ENCODE measurements at regions not wholly inside any gene's neighbourhood (a gene's known extent, or its start where the extent isn't known, plus 50 kb on each side); places are given as distances from the start of the nearest gene placed in this dataset.

DNA sequence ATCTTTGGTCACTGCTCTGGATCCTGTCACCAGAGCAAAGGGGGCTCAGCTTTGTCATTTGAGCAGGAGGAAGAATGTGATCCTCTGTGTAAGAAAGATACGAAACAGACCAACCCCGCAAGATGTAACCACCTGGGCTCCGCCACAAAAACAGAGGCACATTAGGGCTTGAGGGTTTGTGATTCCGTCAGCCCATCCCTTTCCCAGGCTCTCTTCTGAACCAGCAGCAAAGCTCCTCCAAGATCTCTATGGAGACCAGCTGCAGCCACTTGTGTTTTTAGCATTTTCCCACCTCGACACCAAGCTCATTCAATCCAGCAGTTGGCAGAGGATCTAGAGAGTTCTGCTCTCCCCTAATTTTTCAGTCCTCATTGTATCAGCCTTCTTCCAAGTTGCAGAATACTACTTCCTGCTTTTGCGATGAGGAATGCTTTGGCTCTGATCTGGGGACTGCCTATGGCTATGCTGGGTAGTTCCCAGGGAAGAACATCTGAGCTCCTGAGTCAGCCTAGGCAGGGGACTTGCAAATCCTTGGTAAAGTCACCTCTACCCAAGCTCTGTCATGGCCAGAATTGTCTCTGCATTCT, 139.6 kb upstream of the RAB12 start:
- TF ChIP-seq, protein P1, sequence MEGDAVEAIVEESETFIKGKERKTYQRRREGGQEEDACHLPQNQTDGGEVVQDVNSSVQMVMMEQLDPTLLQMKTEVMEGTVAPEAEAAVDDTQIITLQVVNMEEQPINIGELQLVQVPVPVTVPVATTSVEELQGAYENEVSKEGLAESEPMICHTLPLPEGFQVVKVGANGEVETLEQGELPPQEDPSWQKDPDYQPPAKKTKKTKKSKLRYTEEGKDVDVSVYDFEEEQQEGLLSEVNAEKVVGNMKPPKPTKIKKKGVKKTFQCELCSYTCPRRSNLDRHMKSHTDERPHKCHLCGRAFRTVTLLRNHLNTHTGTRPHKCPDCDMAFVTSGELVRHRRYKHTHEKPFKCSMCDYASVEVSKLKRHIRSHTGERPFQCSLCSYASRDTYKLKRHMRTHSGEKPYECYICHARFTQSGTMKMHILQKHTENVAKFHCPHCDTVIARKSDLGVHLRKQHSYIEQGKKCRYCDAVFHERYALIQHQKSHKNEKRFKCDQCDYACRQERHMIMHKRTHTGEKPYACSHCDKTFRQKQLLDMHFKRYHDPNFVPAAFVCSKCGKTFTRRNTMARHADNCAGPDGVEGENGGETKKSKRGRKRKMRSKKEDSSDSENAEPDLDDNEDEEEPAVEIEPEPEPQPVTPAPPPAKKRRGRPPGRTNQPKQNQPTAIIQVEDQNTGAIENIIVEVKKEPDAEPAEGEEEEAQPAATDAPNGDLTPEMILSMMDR (conservative IDR thresholded peaks at IDR 0.05), result no peak

DNA sequence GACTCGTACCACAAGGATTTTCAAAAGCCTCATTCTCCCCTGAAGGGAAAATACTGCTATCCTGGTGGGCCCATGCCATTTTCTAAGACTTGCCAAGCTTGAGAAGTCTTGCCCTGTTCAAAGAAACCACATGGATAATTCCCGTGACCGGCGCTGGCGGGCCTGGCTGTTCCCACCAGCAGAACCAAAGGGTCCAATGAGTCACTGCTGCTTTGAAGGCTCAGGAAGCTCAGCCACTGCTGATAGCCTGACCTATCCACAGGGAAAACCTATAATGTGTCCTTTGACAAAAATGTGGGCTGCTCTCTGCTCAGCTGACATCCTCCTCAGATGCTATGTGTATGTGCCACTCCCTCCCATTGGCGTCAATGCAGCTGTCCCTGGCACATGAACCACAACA, 137.9 kb upstream of the RAB12 start:
- H3K27ac ChIP-seq, result no peak overlapping the region
- TF ChIP-seq, protein P1 (conservative IDR thresholded peaks at IDR 0.05), result no peak

More for the DNA sequence above, 139.6 kb upstream of the RAB12 start:
- H3K27ac ChIP-seq, result no peak overlapping the region

DNA sequence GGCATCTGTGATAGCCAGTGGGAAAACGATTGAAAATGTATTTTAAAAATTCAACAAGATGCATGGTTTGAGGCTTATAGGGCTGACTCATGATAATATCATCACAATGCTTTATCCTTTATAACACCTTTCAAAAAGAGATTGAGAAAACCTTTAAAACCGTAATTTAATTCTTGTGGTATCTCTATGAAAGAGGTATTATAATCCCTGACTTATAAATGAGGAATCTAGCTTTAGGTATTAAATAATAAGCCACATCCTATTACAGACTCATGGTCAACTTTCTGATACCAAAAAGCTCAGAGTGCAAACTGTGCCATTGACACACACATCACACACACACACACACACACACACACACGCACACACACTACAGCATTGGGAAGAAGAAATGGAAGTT, 134.6 kb upstream of the RAB12 start:
- TF ChIP-seq, protein P1 (conservative IDR thresholded peaks at IDR 0.05), result no peak
- no peak overlapping the region for H3K27ac ChIP-seq

DNA sequence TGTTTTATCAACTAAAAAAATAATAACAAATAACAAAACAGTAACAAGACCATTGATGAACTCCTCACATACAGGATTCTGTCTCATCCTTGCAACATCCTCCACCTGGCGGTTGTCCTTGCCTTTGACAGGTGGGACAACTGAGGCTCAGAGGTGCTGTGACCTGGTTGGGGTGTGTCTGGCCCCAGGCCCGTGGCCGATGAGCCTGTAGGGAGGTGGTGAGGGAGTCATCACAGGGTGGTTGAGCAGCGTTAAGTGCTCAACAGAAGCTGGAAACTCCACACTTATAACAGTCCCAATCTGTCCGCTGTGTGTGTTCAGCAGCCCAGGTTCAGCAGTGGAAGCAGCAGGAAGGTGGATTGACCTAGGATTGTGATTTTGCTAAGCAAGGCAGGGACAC, 131.6 kb upstream of the RAB12 start:
- TF ChIP-seq, protein P1 (conservative IDR thresholded peaks at IDR 0.05), result no peak
- H3K27ac ChIP-seq, result no peak overlapping the region

DNA sequence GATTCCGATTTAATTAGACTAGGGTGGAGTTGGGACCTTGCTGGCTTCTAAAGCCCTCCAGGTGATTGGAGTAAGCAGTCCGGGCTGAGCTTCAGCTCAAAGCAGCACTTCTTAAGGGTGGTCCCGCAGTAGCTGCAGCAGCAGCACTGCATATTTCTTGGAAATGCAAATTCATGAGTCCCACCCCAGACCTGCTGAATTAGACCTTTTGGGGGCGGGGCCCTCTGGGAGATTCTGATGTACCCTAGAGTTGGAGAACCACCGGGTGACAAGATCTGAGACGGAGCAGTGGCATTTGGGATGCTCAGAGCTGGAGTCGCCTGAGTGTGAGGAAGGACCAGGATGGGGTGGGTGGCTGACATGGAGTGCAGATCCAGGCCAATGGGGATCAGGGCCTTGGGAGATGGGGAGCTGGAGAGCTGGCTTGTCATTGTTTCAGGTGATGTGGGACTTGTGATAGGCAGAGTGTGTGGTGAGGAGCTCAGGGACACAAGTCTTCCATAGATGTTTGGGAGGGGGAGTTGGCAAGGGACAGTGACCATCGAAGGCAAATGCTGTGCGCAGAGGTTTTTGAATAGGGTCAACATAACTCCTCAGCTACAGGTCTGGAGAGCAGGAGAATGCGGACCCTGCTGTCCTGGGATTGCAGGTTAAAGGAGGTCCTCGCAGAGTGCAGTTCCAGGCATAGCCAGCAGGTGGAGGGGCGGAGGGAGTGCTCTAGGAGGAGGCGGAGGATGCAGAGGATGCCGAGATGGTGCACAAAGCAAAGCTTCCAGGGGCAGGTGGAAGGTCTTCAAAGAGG, 130.9 kb upstream of the RAB12 start:
- no peak overlapping the region for H3K27ac ChIP-seq
- TF ChIP-seq, protein P1 (conservative IDR thresholded peaks at IDR 0.05), result peak; percentile 82

DNA sequence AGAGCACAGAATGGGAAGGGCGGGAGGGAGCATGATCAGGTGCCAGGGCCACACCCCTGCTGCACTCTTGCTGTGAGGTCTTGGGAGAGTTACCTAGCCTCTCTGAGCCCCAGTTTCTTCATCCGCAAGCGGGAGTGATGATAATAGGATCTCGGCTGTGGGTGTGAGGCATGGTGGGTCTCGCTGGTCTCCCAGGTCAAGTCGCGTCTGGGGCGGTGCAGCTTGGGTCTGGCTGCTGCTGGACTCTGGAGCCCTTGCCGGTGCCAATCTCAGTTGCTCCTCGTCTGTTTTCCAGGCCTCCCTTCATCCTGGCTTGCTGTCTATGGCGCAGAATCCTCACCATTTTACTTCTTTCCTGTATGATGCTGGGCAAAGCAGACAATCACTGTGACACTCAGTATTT, 130.3 kb upstream of the RAB12 start:
- TF ChIP-seq, protein P1 (conservative IDR thresholded peaks at IDR 0.05), result peak; percentile 33
- H3K27ac ChIP-seq, result no peak overlapping the region

DNA sequence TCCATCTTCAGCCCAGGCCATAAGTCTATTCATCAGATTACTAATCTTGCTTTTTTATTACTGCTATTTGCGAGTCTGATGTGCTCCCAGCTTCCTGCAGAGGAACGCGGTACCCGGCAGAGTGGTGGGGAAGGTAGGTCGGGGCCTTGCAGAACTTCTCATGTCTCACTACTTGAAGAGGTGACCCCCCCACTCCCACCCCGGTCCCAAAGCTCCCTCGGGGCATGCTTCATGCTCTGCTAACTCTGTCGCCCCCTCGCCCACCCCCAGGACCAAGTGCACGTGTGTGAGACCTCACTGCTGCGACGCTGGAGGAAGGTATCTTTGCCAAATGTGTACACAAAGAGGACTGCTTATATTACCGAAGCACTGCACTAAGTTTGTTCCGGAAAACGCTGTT, 129.4 kb upstream of the RAB12 start:
- H3K27ac ChIP-seq, result peak overlapping the region; percentile 15; the same call in 1 of the 2 replicates
- TF ChIP-seq, protein P1 (conservative IDR thresholded peaks at IDR 0.05), result no peak
